GM12878 (cell line): ENCODE measurements at regions not wholly inside any gene's neighbourhood (a gene's known extent, or its start where the extent isn't known, plus 50 kb on each side); places are given as distances from the start of the nearest gene placed in this dataset.

Experiments used
- ATAC-seq: fragments of 200-7000 bp; cut with Tn5 transposase; 3 replicates; pipeline ENCODE4 v1.9.1; 2020; ENCODE audit warnings: mild to moderate bottlenecking, moderate library complexity
- BruUV-seq: library from RNA; stranded (reverse); fragments of 400-500 nt; replicated peaks from 2 replicates; lab custom pipeline; 2021; lab: Mats Ljungman, UMichigan
- CTCF ChIA-PET: fragments of 300-600 bp; sonication (Branson Sonifier 250); formaldehyde crosslinking; extraction: SDS; loops from one replicate; lab custom pipeline; 2021; ENCODE audit warnings: inconsistent platforms; lab: Yijun Ruan, JAX
- POLR2A ChIA-PET: fragments of 350-600 bp; formaldehyde crosslinking; extraction: SDS; loops from one replicate; lab custom pipeline; 2021; ENCODE audit warnings: inconsistent platforms; lab: Charles Lee
- RAD21 ChIA-PET: fragments of 300-600 bp; sonication (Branson Sonifier 250); formaldehyde crosslinking; loops from one replicate; lab custom pipeline; 2023; ENCODE audit warnings: antibody characterized with exemption; ENCODE audit not compliant: unreplicated experiment; lab: Charles Lee
- SMC1A ChIA-PET: fragments of 300-600 bp; sonication (Branson Sonifier 250); formaldehyde crosslinking; loops from one replicate; lab custom pipeline; 2023; ENCODE audit not compliant: unreplicated experiment, uncharacterized antibody; lab: Charles Lee
- DNase-seq: peaks from one replicate; pipeline ENCODE4 v3.0.0-alpha.2; 2011; ENCODE audit warnings: low read depth, low spot score
- FAIRE-seq: peaks from 3 replicates; lab custom pipeline; 2011; peaks lifted over from hg19 to GRCh38; lab: Jason Lieb, UNC
- H2AFZ ChIP-seq: 2 replicates; pipeline ENCODE4 v1.6.0; 2011; ENCODE audit warnings: low read depth, low read length, control low read depth; ENCODE audit not compliant: control insufficient read depth
- H3K27ac ChIP-seq: 2 replicates; pipeline ENCODE4 v1.5.1; 2011; ENCODE audit warnings: control low read depth; ENCODE audit not compliant: control insufficient read depth, insufficient read depth
- H3K27me3 ChIP-seq, 2 experiments: replicated peaks in 1 of 2; 2 replicates each; pipeline versions ENCODE4 v1.6.0 to v1.6.1; 2011; ENCODE audit warnings: low read length in 1 of 2; ENCODE audit not compliant: control insufficient read depth in 2 of 2, insufficient read depth in 2 of 2
- H3K36me3 ChIP-seq, 2 experiments: 2 replicates each; pipeline ENCODE4 v1.5.1; 2011; ENCODE audit warnings: low read length in 1 of 2; ENCODE audit not compliant: control insufficient read depth in 2 of 2, insufficient read depth in 2 of 2
- H3K4me1 ChIP-seq: 2 replicates; pipeline ENCODE4 v1.6.1; 2011; ENCODE audit warnings: mild to moderate bottlenecking, low read length, moderate library complexity, mixed read lengths; ENCODE audit not compliant: control insufficient read depth, insufficient read depth
- H3K4me2 ChIP-seq: 2 replicates; pipeline ENCODE4 v1.6.0; 2011; ENCODE audit warnings: control low read depth; ENCODE audit not compliant: control insufficient read depth, insufficient read depth
- H3K4me3 ChIP-seq: fragments of 200-600 bp; sonication (generic); 2 replicates; pipeline ENCODE4 v1.5.1; 2016
- H3K79me2 ChIP-seq: 2 replicates; pipeline ENCODE4 v1.6.0; 2011; ENCODE audit warnings: low read length; ENCODE audit not compliant: control insufficient read depth, insufficient read depth
- H3K9ac ChIP-seq: 2 replicates; pipeline ENCODE4 v1.8.0; 2011; ENCODE audit warnings: low read length, control low read depth, mixed read lengths; ENCODE audit not compliant: control insufficient read depth, insufficient read depth
- H3K9me3 ChIP-seq: replicated peaks from 3 replicates; pipeline ENCODE4 v1.5.1; 2011; ENCODE audit warnings: mild to moderate bottlenecking, low read length; ENCODE audit not compliant: control insufficient read depth, insufficient read depth
- H4K20me1 ChIP-seq: 2 replicates; pipeline ENCODE4 v1.6.0; 2011; ENCODE audit not compliant: control insufficient read depth, insufficient read depth
- IKZF1 ChIP-seq: fragments of 450-650 bp; conservative IDR thresholded peaks from 2 replicates; pipeline ENCODE4 v1.6.1; 2017; ENCODE audit warnings: antibody characterized with exemption, mild to moderate bottlenecking
- IKZF2 ChIP-seq, 2 experiments: fragments of 450-650 bp; IDR thresholded peaks; 2 replicates each; pipeline ENCODE4 v1.6.1; 2017; ENCODE audit warnings: mild to moderate bottlenecking in 2 of 2, moderate library complexity in 2 of 2
- JUNB ChIP-seq: IDR thresholded peaks from 2 replicates; pipeline ENCODE4 v1.6.1; 2016; ENCODE audit warnings: antibody characterized with exemption, mild to moderate bottlenecking
- JUND ChIP-seq: IDR thresholded peaks from 2 replicates; pipeline ENCODE4 v1.6.1; 2012; ENCODE audit warnings: low read depth, mild to moderate bottlenecking, low read length, improper control_type of control experiment, moderate library complexity
- KLF5 ChIP-seq: fragments of 450-650 bp; IDR thresholded peaks from 2 replicates; pipeline ENCODE4 v1.6.1; 2014; ENCODE audit warnings: mild to moderate bottlenecking; ENCODE audit not compliant: partially characterized antibody
- MYC ChIP-seq: IDR thresholded peaks from 2 replicates; pipeline ENCODE4 v1.6.1; 2011; ENCODE audit warnings: mild to moderate bottlenecking, low read length, moderate library complexity, inconsistent platforms; ENCODE audit not compliant: insufficient read depth, insufficient replicate concordance, insufficient read length, severe bottlenecking
- NR2C1 ChIP-seq: fragments of 450-650 bp; IDR thresholded peaks from 2 replicates; pipeline ENCODE4 v1.6.1; 2017; ENCODE audit warnings: antibody characterized with exemption, mild to moderate bottlenecking, moderate library complexity
- POU2F2 ChIP-seq: IDR thresholded peaks from 3 replicates; pipeline ENCODE4 v1.6.1; 2011; ENCODE audit warnings: low read depth, mild to moderate bottlenecking, low read length, borderline replicate concordance
- SIN3A ChIP-seq: IDR thresholded peaks from 2 replicates; pipeline ENCODE4 v1.6.1; 2012; ENCODE audit warnings: low read depth, low read length, improper control_type of control experiment
- SP1 ChIP-seq: IDR thresholded peaks from one replicate; pipeline ENCODE4 v1.6.1; 2011; ENCODE audit warnings: low read depth, low read length
- ZNF274 ChIP-seq: IDR thresholded peaks from one replicate; pipeline ENCODE4 v1.8.0; 2011; ENCODE audit not compliant: insufficient read length, insufficient read depth
- ZNF384 ChIP-seq: IDR thresholded peaks from 2 replicates; pipeline ENCODE4 v1.6.1; 2012; ENCODE audit warnings: low read depth, mild to moderate bottlenecking, low read length, improper control_type of control experiment, borderline replicate concordance
- WGBS: methylation state at CpG from one replicate; pipeline ENCODE4 v1.1.6; 2016; ENCODE audit warnings: low lambda C conversion rate; ENCODE audit not compliant: insufficient replicate concordance, insufficient coverage; ENCODE audit errors: missing lambda C conversion rate; 5-methylcytosine and 5-hydroxymethylcytosine counted together
- in situ Hi-C: fragments of 300-500 bp; cut with MboI; formaldehyde crosslinking; loops from 9 replicates; pipeline ENCODE4 v1.14.3; 2018; ENCODE audit warnings: mixed read lengths
- intact Hi-C: fragments of 100-400 bp; cut with micrococcal nuclease; formaldehyde crosslinking; loops from one replicate; pipeline ENCODE4 v1.14.2; 2022; ENCODE audit not compliant: unreplicated experiment
- TF ChIP-seq, protein P1 (sequence below): IDR thresholded peaks from 2 replicates; pipeline ENCODE4 v1.6.1; 2011; ENCODE audit warnings: low read depth, low read length, improper control_type of control experiment, borderline replicate concordance
- TF ChIP-seq, protein P2 (sequence below): IDR thresholded peaks from 2 replicates; pipeline ENCODE4 v1.6.1; 2012; ENCODE audit warnings: improper control_type of control experiment, low read depth, low read length; ENCODE audit not compliant: insufficient replicate concordance
- TF ChIP-seq, protein P3 (sequence below): fragments of 450-650 bp; IDR thresholded peaks from 2 replicates; pipeline ENCODE4 v1.6.1; 2014; ENCODE audit warnings: mild to moderate bottlenecking
- TF ChIP-seq, protein P4 (sequence below): IDR thresholded peaks from 2 replicates; pipeline ENCODE4 v1.6.1; 2012; ENCODE audit warnings: low read depth, low read length, improper control_type of control experiment

DNA sequence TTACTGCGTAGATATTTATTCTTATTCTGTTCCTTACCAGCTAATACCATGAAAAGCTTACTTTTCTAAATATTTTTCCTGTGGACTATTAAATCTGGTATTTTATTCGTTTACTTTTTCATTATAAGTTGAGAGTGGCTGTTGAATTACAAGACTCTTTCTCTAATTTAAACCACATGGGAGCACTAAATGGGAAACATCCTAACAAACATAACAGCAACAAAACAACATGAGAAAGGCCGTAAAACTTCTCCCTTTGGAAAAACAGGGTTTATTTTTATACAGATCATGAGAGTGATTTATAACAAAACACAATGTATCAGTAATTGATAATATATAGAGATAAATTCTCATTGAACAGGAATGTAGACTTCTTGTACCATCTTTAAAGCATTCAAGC lies 1592.1 kb downstream of the EFNB2 start:
- no peaks in the 10 kb centered on the region; the same call in 2 of the 3 replicates for H3K9me3 ChIP-seq
- H4K20me1 ChIP-seq = no peaks in the 10 kb centered on the region
- DNase-seq (no peak), FAIRE-seq (no peak), ATAC-seq (no peak)
- no peak for TF ChIP-seq NR2C1
- TF ChIP-seq IKZF2 (IDR thresholded peaks at IDR 0.05) = no peak
- TF ChIP-seq, protein P1, sequence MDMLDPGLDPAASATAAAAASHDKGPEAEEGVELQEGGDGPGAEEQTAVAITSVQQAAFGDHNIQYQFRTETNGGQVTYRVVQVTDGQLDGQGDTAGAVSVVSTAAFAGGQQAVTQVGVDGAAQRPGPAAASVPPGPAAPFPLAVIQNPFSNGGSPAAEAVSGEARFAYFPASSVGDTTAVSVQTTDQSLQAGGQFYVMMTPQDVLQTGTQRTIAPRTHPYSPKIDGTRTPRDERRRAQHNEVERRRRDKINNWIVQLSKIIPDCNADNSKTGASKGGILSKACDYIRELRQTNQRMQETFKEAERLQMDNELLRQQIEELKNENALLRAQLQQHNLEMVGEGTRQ = no peak
- no peak for TF ChIP-seq MYC
- TF ChIP-seq, protein P2, sequence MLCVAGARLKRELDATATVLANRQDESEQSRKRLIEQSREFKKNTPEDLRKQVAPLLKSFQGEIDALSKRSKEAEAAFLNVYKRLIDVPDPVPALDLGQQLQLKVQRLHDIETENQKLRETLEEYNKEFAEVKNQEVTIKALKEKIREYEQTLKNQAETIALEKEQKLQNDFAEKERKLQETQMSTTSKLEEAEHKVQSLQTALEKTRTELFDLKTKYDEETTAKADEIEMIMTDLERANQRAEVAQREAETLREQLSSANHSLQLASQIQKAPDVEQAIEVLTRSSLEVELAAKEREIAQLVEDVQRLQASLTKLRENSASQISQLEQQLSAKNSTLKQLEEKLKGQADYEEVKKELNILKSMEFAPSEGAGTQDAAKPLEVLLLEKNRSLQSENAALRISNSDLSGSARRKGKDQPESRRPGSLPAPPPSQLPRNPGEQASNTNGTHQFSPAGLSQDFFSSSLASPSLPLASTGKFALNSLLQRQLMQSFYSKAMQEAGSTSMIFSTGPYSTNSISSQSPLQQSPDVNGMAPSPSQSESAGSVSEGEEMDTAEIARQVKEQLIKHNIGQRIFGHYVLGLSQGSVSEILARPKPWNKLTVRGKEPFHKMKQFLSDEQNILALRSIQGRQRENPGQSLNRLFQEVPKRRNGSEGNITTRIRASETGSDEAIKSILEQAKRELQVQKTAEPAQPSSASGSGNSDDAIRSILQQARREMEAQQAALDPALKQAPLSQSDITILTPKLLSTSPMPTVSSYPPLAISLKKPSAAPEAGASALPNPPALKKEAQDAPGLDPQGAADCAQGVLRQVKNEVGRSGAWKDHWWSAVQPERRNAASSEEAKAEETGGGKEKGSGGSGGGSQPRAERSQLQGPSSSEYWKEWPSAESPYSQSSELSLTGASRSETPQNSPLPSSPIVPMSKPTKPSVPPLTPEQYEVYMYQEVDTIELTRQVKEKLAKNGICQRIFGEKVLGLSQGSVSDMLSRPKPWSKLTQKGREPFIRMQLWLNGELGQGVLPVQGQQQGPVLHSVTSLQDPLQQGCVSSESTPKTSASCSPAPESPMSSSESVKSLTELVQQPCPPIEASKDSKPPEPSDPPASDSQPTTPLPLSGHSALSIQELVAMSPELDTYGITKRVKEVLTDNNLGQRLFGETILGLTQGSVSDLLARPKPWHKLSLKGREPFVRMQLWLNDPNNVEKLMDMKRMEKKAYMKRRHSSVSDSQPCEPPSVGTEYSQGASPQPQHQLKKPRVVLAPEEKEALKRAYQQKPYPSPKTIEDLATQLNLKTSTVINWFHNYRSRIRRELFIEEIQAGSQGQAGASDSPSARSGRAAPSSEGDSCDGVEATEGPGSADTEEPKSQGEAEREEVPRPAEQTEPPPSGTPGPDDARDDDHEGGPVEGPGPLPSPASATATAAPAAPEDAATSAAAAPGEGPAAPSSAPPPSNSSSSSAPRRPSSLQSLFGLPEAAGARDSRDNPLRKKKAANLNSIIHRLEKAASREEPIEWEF = no peak
- TF ChIP-seq POU2F2 = no peak
- TF ChIP-seq SIN3A = no peak
- no peak for TF ChIP-seq KLF5
- no peak for TF ChIP-seq JUND
- no peak for TF ChIP-seq SP1
- no peak for TF ChIP-seq ZNF384
- TF ChIP-seq, protein P3, sequence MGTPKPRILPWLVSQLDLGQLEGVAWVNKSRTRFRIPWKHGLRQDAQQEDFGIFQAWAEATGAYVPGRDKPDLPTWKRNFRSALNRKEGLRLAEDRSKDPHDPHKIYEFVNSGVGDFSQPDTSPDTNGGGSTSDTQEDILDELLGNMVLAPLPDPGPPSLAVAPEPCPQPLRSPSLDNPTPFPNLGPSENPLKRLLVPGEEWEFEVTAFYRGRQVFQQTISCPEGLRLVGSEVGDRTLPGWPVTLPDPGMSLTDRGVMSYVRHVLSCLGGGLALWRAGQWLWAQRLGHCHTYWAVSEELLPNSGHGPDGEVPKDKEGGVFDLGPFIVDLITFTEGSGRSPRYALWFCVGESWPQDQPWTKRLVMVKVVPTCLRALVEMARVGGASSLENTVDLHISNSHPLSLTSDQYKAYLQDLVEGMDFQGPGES = no peak
- no peak for TF ChIP-seq JUNB
- TF ChIP-seq ZNF274 = no peak
- TF ChIP-seq, protein P4, sequence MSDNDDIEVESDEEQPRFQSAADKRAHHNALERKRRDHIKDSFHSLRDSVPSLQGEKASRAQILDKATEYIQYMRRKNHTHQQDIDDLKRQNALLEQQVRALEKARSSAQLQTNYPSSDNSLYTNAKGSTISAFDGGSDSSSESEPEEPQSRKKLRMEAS = no peak
- TF ChIP-seq IKZF1 = no peak
- intact Hi-C loops (no loop called here), in situ Hi-C loops (no loop called here)
- no peaks in the 10 kb centered on the region for H3K36me3 ChIP-seq
- SMC1A ChIA-PET = interaction anchor here (0.6 to 1.4 kb wide), 2 partner anchors 23 to 361 kb away, joined by 3 read pairs; no protein-coding TSS in a partner anchor
- no peak overlapping the region for H3K4me3 ChIP-seq
- H3K4me1 ChIP-seq = no peaks in the 10 kb centered on the region; the same call in 1 of the 2 replicates
- H3K27ac ChIP-seq = no peak overlapping the region
- POLR2A ChIA-PET = no interaction called here
- H3K4me2 ChIP-seq = no peak overlapping the region
- WGBS = 19% methylated on average over 3 of the region's 3 CpGs
- CTCF ChIA-PET = no interaction called here
- RAD21 ChIA-PET = no interaction called here
- no TSS peak for BruUV-seq
- no peaks in the 10 kb centered on the region for H3K79me2 ChIP-seq
- H3K9ac ChIP-seq = no peak overlapping the region
- no peak overlapping the region for H2AFZ ChIP-seq
- no peaks in the 10 kb centered on the region for H3K27me3 ChIP-seq
